ENCODE measurements at regions not wholly inside any gene's neighbourhood (a gene's known extent, or its start where the extent isn't known, plus 50 kb on each side); places are given as distances from the start of the nearest gene placed in this dataset.

- TF ChIP-seq, protein P1, sequence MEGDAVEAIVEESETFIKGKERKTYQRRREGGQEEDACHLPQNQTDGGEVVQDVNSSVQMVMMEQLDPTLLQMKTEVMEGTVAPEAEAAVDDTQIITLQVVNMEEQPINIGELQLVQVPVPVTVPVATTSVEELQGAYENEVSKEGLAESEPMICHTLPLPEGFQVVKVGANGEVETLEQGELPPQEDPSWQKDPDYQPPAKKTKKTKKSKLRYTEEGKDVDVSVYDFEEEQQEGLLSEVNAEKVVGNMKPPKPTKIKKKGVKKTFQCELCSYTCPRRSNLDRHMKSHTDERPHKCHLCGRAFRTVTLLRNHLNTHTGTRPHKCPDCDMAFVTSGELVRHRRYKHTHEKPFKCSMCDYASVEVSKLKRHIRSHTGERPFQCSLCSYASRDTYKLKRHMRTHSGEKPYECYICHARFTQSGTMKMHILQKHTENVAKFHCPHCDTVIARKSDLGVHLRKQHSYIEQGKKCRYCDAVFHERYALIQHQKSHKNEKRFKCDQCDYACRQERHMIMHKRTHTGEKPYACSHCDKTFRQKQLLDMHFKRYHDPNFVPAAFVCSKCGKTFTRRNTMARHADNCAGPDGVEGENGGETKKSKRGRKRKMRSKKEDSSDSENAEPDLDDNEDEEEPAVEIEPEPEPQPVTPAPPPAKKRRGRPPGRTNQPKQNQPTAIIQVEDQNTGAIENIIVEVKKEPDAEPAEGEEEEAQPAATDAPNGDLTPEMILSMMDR (optimal IDR thresholded peaks at IDR 0.05 in 1 of 3, IDR thresholded peaks at IDR 0.05 in 1 of 3, conservative IDR thresholded peaks at IDR 0.05 in 1 of 3; ENCODE audit: extremely low read depth in 1 of 3, insufficient read depth in 2 of 3, low read length in 3 of 3) = peak; percentile 59 to 71 (median 61)
- no peak for TF ChIP-seq EZH2 (IDR thresholded peaks at IDR 0.05; ENCODE audit: low read length)
- FAIRE-seq (no peak), DNase-seq (ENCODE audit: low read depth, low spot score) (no peak)
- Histone ChIP-seq H3K27me3 (ENCODE audit: control insufficient read depth, extremely low read depth, insufficient read depth, low read length) (no peaks in the 10 kb centered on the region), H3K79me2 (ENCODE audit: control insufficient read depth, insufficient read depth, low read length) (no peaks in the 10 kb centered on the region), H3K4me3 (ENCODE audit: control insufficient read depth in 2 of 3, extremely low read depth in 1 of 3, insufficient read depth in 2 of 3, low read depth in 1 of 3, low read length in 3 of 3) (no peak overlapping the region), H3K4me1 (ENCODE audit: control insufficient read depth, extremely low read depth, insufficient read depth, low read length) (peaks cover 20% of the 10 kb centered on the region), H3K9me1 (ENCODE audit: control insufficient read depth, extremely low read depth, insufficient read depth, low read length) (no peaks in the 10 kb centered on the region), H3K9ac (ENCODE audit: control insufficient read depth, extremely low read depth, insufficient read depth, low read length) (peak overlapping the region; percentile 52), H3K4me2 (ENCODE audit: control insufficient read depth, extremely low read depth, insufficient read depth, low read depth, low read length) (no peak overlapping the region), H2AFZ (ENCODE audit: control insufficient read depth, low read length) (no peak overlapping the region), H3K36me3 (ENCODE audit: control insufficient read depth in 2 of 2, extremely low read depth in 1 of 2, insufficient read depth in 2 of 2, low read length in 2 of 2) (no peaks in the 10 kb centered on the region), H3K9me3 (ENCODE audit: control insufficient read depth, low read depth, low read length) (peaks cover 2% of the 10 kb centered on the region), H4K20me1 (ENCODE audit: control insufficient read depth, extremely low read depth, insufficient read depth, low read length) (no peaks in the 10 kb centered on the region), H3K27ac (ENCODE audit: control insufficient read depth, insufficient read depth, low read length) (no peak overlapping the region)
- dilution Hi-C loops (cut with MboI; ENCODE audit: extremely low pct_ligation_motif_present, low sequenced_read_pairs) = no loop called here
These were observed 56.4 kb downstream of the ZFP36L2 start for GRCh38 chr2:43169987-43170386.

DNA sequence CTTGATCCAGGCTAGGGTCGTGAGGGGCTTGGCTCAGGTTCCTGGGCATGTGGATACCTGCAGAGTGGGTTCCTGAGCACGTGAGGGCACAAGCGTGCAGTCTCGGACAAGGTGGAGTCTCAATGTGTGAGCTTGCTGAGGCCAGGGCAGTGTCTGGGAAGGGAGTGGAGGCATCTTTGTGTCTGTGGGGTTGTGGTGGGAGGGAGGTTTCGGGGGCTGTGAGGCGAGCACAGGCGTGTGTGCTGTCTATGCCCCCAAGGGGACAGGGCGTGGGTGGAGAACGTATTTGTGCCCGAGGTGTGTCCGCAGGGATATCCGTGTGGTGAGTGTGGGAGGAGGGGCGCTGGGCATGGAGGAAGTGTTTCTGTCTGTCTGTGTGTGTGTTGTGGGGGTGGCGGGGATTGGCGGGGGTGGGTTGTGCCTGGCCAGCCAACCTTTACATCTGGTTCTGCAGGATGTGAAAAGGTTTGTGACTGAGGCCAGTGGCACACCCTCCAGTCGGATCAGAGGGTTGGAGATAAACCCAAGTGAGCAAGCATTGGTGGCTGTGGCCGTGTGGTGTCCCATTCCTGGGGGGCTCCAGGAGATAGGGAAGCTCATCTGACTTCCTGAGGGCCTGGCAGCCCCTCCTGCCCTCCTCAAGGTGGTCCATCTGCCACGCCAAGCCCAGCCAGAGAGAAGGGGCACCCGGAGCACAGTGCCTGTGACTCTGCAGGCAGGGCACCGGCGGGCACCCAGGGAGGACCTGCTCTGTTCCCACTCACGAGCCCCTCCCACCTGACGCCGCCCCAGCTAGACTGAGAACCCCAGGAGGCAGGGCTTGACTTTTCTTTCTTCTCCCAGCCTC is 57.1 kb downstream of the ZFP36L2 start:
- TF ChIP-seq, protein P1 (optimal IDR thresholded peaks at IDR 0.05 in 1 of 3, IDR thresholded peaks at IDR 0.05 in 1 of 3, conservative IDR thresholded peaks at IDR 0.05 in 1 of 3; ENCODE audit: extremely low read depth in 1 of 3, insufficient read depth in 2 of 3, low read length in 3 of 3) = peak in 2 of 3 experiments; percentile 9 to 30
- no peak for TF ChIP-seq EZH2 (IDR thresholded peaks at IDR 0.05; ENCODE audit: low read length)
- peak overlapping the region in 1 of 3 experiments; percentile 33 for H3K4me3 ChIP-seq (ENCODE audit: control insufficient read depth in 2 of 3, extremely low read depth in 1 of 3, insufficient read depth in 2 of 3, low read depth in 1 of 3, low read length in 3 of 3)
- H2AFZ ChIP-seq (ENCODE audit: control insufficient read depth, low read length) = peak overlapping the region; percentile 96
- peak overlapping the region; percentile 52 for H3K9ac ChIP-seq (ENCODE audit: control insufficient read depth, extremely low read depth, insufficient read depth, low read length)
- H3K27me3 ChIP-seq (ENCODE audit: control insufficient read depth, extremely low read depth, insufficient read depth, low read length) = no peaks in the 10 kb centered on the region
- dilution Hi-C loops (cut with MboI; ENCODE audit: extremely low pct_ligation_motif_present, low sequenced_read_pairs) = no loop called here
- H3K79me2 ChIP-seq (ENCODE audit: control insufficient read depth, insufficient read depth, low read length) = no peaks in the 10 kb centered on the region
- H3K4me1 ChIP-seq (ENCODE audit: control insufficient read depth, extremely low read depth, insufficient read depth, low read length) = peaks cover 20% of the 10 kb centered on the region
- no peaks in the 10 kb centered on the region for H3K9me1 ChIP-seq (ENCODE audit: control insufficient read depth, extremely low read depth, insufficient read depth, low read length)
- no peaks in the 10 kb centered on the region for H4K20me1 ChIP-seq (ENCODE audit: control insufficient read depth, extremely low read depth, insufficient read depth, low read length)
- H3K4me2 ChIP-seq (ENCODE audit: control insufficient read depth, extremely low read depth, insufficient read depth, low read depth, low read length) = peak overlapping the region; percentile 80
- FAIRE-seq (no peak), DNase-seq (ENCODE audit: low read depth, low spot score) (peak; percentile 62)
- H3K36me3 ChIP-seq (ENCODE audit: control insufficient read depth in 2 of 2, extremely low read depth in 1 of 2, insufficient read depth in 2 of 2, low read length in 2 of 2) = no peaks in the 10 kb centered on the region
- peak overlapping the region; percentile 82 for H3K27ac ChIP-seq (ENCODE audit: control insufficient read depth, insufficient read depth, low read length)
- no peaks in the 10 kb centered on the region for H3K9me3 ChIP-seq (ENCODE audit: control insufficient read depth, low read depth, low read length)

Data from keratinocyte (primary cell).